ENCODE measurements at regions not wholly inside any gene's neighbourhood (a gene's known extent, or its start where the extent isn't known, plus 50 kb on each side); places are given as distances from the start of the nearest gene placed in this dataset.
A peak's percentile ranks its signal among the peaks of the same experiment; 100 is the strongest.
"Not testable (repeated sequence)": the region's sequence is repeated elsewhere in the genome, so short reads cannot be mapped to it uniquely, and the experiment has no call there.

- not testable (repeated sequence) for H3K4me2 ChIP-seq; H2AFZ ChIP-seq; H3K36me3 Mint-ChIP-seq (ENCODE audit: low read depth); ATAC-seq; DNase-seq (ENCODE audit: low spot score); H3K9me3 Mint-ChIP-seq; H3K4me3 Mint-ChIP-seq; H3K4me1 Mint-ChIP-seq; H3K27ac ChIP-seq (ENCODE audit: low read depth); H3K36me3 ChIP-seq (ENCODE audit: insufficient read depth); H3K27ac Mint-ChIP-seq; H4K20me1 ChIP-seq (replicated peaks; ENCODE audit: insufficient read depth); H3K4me3 ChIP-seq; H3K9me2 ChIP-seq (ENCODE audit: insufficient read depth); H3K4me1 ChIP-seq (ENCODE audit: insufficient read depth); H3K27me3 ChIP-seq (ENCODE audit: insufficient read depth); H3F3A ChIP-seq (replicated peaks; ENCODE audit: low read depth); H3K27me3 Mint-ChIP-seq (ENCODE audit: insufficient read depth, low read depth, poor library complexity); H3K79me2 ChIP-seq (replicated peaks; ENCODE audit: insufficient read depth)
Observed at GRCh38 chr17:64792276-64792675, 127.0 kb downstream of the LRRC37A3 start.

DNA sequence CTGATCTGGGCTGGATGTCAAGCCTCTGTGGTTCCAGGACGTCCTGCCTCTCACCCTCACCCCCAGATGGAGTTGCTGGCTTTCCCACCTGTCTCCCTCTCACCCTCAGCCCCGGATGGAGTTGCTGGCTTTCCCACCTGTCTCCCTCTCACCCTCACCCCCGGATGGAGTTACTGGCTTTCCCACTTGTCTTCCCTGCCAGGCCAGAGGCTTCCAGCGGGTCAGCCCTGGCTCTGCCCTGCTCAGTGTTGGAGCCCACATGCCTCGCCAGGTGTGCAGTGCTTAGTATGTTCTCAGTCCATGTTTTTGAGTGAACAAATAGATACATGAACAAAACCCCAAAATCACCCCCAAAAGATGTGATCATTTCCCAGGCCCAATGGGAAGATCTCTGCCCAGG, 127.6 kb downstream of the LRRC37A3 start:
- H3K9me3 Mint-ChIP-seq; H3K9me2 ChIP-seq (ENCODE audit: insufficient read depth); H3K36me3 Mint-ChIP-seq (ENCODE audit: low read depth); H3K4me2 ChIP-seq; H3F3A ChIP-seq (replicated peaks; ENCODE audit: low read depth); H3K4me3 ChIP-seq; H2AFZ ChIP-seq; H3K36me3 ChIP-seq (ENCODE audit: insufficient read depth); H3K27ac Mint-ChIP-seq; DNase-seq (ENCODE audit: low spot score); H3K4me1 ChIP-seq (ENCODE audit: insufficient read depth); H3K4me3 Mint-ChIP-seq; H3K27ac ChIP-seq (ENCODE audit: low read depth); H4K20me1 ChIP-seq (replicated peaks; ENCODE audit: insufficient read depth); H3K4me1 Mint-ChIP-seq; H3K27me3 ChIP-seq (ENCODE audit: insufficient read depth); H3K79me2 ChIP-seq (replicated peaks; ENCODE audit: insufficient read depth); H3K27me3 Mint-ChIP-seq (ENCODE audit: insufficient read depth, low read depth, poor library complexity); ATAC-seq: not testable (repeated sequence)

- not testable (repeated sequence) for H3K27ac ChIP-seq (ENCODE audit: low read depth); H3K4me3 ChIP-seq; H4K20me1 ChIP-seq (replicated peaks; ENCODE audit: insufficient read depth); H3K4me1 ChIP-seq (ENCODE audit: insufficient read depth); H3K36me3 Mint-ChIP-seq (ENCODE audit: low read depth); H3K27me3 ChIP-seq (ENCODE audit: insufficient read depth); DNase-seq (ENCODE audit: low spot score); H3K4me3 Mint-ChIP-seq; H2AFZ ChIP-seq; H3F3A ChIP-seq (replicated peaks; ENCODE audit: low read depth); H3K27me3 Mint-ChIP-seq (ENCODE audit: insufficient read depth, low read depth, poor library complexity); H3K9me3 Mint-ChIP-seq; H3K27ac Mint-ChIP-seq; H3K36me3 ChIP-seq (ENCODE audit: insufficient read depth); H3K9me2 ChIP-seq (ENCODE audit: insufficient read depth); ATAC-seq; H3K79me2 ChIP-seq (replicated peaks; ENCODE audit: insufficient read depth); H3K4me1 Mint-ChIP-seq; H3K4me2 ChIP-seq
Observed at GRCh38 chr17:64791226-64791625, 128.1 kb downstream of the LRRC37A3 start.

DNA sequence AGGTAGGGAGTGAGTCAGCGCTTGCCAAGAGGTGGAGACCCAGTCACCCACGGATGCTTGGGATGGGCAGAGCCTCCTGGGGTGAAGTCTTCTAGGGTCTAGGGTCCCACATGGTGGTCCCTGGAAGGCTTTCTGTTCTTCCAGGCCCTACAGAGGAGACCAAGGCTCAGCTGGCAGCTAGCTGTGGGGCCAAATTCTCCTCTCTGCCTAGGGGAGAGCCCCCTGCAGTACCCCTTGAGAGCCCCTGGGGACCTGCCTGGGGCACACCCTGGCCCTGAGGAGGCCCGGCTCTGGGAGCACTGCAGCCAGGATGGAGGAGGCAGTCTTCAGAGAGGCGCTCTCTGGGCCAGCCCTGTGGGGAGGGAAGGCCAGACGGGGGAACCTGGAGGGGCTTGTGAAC, 128.6 kb upstream of the SMURF2 start:
- H3K9me2 ChIP-seq (ENCODE audit: insufficient read depth); H3K79me2 ChIP-seq (replicated peaks; ENCODE audit: insufficient read depth); H3K4me3 ChIP-seq; H3K9me3 Mint-ChIP-seq; H3K27me3 Mint-ChIP-seq (ENCODE audit: insufficient read depth, low read depth, poor library complexity); H3K4me2 ChIP-seq; DNase-seq (ENCODE audit: low spot score); H3K36me3 ChIP-seq (ENCODE audit: insufficient read depth); H4K20me1 ChIP-seq (replicated peaks; ENCODE audit: insufficient read depth); H3K4me3 Mint-ChIP-seq; H3K36me3 Mint-ChIP-seq (ENCODE audit: low read depth); H3K4me1 Mint-ChIP-seq; H3K27me3 ChIP-seq (ENCODE audit: insufficient read depth); H3K4me1 ChIP-seq (ENCODE audit: insufficient read depth); H3K27ac ChIP-seq (ENCODE audit: low read depth); H3K27ac Mint-ChIP-seq; H3F3A ChIP-seq (replicated peaks; ENCODE audit: low read depth); H2AFZ ChIP-seq: not testable (repeated sequence)
- peak; percentile 28 for ATAC-seq

DNA sequence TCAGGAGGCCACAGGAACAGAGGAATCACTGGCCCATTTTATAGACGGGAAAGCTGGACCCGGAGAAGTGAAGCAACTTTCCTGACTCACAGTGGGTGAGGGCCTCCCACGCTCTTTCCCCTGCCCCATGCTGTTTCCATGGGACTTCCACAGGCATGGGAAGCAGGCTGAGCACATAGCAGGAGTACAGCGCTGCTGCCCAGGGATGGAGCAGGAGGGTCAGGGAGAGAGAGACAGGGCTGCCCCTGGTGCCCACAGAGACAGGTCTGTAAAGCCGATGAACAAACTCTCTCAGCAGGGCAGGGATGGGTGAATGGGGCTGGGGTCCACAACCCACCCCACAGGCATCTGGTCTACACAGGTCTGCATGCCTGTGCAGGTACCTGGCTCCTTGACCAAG, 128.1 kb upstream of the SMURF2 start:
- H3K4me2 ChIP-seq; H4K20me1 ChIP-seq (replicated peaks; ENCODE audit: insufficient read depth); H3K27ac ChIP-seq (ENCODE audit: low read depth); DNase-seq (ENCODE audit: low spot score); H3K79me2 ChIP-seq (replicated peaks; ENCODE audit: insufficient read depth); ATAC-seq; H3K4me1 Mint-ChIP-seq; H3K36me3 Mint-ChIP-seq (ENCODE audit: low read depth); H3F3A ChIP-seq (replicated peaks; ENCODE audit: low read depth); H3K4me3 ChIP-seq; H3K36me3 ChIP-seq (ENCODE audit: insufficient read depth); H3K27me3 ChIP-seq (ENCODE audit: insufficient read depth); H3K9me3 Mint-ChIP-seq; H2AFZ ChIP-seq; H3K4me1 ChIP-seq (ENCODE audit: insufficient read depth); H3K9me2 ChIP-seq (ENCODE audit: insufficient read depth); H3K4me3 Mint-ChIP-seq; H3K27me3 Mint-ChIP-seq (ENCODE audit: insufficient read depth, low read depth, poor library complexity); H3K27ac Mint-ChIP-seq: not testable (repeated sequence)

GRCh38 chr17:64789061-64789445, 126.9 kb upstream of the SMURF2 start:
- H3K36me3 ChIP-seq (ENCODE audit: insufficient read depth); H3K27me3 ChIP-seq (ENCODE audit: insufficient read depth); H4K20me1 ChIP-seq (replicated peaks; ENCODE audit: insufficient read depth); H3K4me1 Mint-ChIP-seq; H3K27ac Mint-ChIP-seq; H2AFZ ChIP-seq; H3K79me2 ChIP-seq (replicated peaks; ENCODE audit: insufficient read depth); H3K9me3 Mint-ChIP-seq; ATAC-seq; H3K27me3 Mint-ChIP-seq (ENCODE audit: insufficient read depth, low read depth, poor library complexity); H3K4me2 ChIP-seq; H3K4me3 ChIP-seq; H3K36me3 Mint-ChIP-seq (ENCODE audit: low read depth); H3K4me1 ChIP-seq (ENCODE audit: insufficient read depth); H3K4me3 Mint-ChIP-seq; H3F3A ChIP-seq (replicated peaks; ENCODE audit: low read depth); DNase-seq (ENCODE audit: low spot score); H3K9me2 ChIP-seq (ENCODE audit: insufficient read depth); H3K27ac ChIP-seq (ENCODE audit: low read depth): not testable (repeated sequence)

Measured in GM23338 (cell line).